GM18520 (cell line): ENCODE measurements at regions not wholly inside any gene's neighbourhood (a gene's known extent, or its start where the extent isn't known, plus 50 kb on each side); places are given as distances from the start of the nearest gene placed in this dataset.
A peak's percentile ranks its signal among the peaks of the same experiment; 100 is the strongest.

Experiments used
- ATAC-seq: cut with Tn5 transposase; IDR thresholded peaks from one replicate; pipeline ENCODE4 v1.9.1; 2021; ENCODE audit not compliant: unreplicated experiment

DNA sequence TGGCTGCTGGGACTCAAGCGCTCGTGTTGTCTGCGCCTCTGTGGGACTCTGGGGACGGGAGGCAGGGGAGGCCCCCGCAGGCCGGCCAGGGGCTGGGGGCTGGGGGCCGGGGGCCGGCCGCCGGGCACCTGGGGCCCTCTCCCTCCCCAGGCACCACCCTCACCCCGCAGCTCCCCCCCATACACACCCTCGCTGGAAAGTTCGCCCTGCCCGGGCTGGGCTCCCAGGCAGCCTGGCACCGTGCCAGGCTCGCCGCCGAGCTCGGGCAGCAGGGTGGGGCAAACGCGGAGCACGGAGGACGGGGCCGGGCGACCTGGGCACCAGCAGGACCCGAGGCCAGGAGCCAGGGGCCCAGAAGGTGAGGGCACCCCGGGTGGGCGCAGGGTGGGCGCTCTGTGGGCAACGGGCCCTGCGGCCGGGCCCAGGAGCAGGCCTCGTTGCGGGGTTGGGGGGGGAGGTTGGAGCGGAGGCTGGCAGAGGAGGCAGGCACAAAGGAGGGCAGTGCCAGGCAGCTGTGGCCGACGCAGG lies 76.7 kb upstream of the WNT7B start:
- no peak for ATAC-seq

- no peak for ATAC-seq
Measured at GRCh38 chr22:46054091-46055073, 77.4 kb upstream of the WNT7B start.

DNA sequence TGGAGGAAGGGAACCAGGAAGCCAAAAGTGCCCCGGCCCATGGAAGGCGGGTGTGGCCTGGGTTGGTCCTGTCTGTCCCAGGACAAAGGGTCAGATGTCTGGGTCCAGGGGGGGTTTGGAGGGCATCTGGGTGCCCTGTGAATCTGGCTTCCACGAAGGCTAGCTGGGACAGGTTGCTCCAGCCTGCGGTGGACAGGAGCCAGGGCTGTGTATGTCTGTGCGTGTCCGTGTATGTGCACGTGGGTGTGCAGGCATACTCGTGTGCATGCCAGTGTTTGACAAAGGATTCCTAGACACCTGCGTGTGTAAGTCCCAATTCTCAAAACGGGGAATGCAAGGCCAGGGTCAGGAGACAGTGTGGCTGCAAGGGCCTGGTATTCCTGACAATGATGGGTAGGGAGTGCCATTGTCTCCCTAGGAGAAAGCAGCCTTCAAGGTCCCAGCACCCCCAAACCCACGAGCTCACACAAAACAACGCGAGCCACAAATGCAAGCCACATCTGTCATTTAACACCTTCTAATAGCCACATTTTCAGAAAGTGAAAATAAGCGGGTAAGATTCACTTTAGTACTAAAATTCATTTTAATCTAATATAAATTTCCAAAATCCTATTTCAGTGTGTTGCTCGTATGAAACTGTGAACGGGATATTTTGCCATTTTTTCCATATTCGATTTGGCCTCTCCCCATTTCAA lies 78.4 kb upstream of the WNT7B start:
- ATAC-seq: no peak

GRCh38 chr22:46055911-46056545 lies 79.1 kb upstream of the WNT7B start:
- ATAC-seq: no peak

DNA sequence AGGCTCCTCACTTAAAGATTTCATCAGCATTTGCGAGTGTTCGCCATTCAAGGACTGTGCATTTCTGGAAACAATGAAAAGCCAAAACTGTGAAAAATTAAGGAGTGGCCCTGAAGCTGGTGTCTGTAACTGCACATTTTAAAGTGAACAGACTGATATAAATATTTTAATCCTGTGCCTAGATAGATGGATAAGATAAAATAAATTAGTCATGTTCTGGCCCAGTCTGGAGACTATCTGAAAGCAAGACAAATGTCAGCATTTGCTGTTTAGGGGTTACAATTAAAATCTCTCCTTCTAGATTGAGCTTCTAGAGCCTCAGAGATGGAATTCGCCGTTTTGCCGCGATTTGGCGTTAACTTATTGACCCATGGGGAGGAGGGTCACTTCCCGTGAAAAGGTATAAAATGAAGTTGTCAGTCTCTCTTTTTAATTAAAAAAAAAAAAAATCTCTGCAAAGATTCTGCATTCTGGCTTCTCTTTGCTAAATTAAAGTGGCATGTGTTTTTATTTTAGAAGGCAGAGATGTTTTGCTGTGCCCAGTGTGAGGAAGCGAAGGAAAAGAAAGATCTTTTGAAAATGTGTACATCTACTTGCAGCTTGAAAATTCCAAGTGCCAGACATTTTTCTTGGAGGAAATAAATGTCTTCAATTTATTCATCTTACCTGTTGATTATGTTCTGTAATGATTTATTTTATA lies 79.7 kb upstream of the WNT7B start:
- no peak for ATAC-seq

DNA sequence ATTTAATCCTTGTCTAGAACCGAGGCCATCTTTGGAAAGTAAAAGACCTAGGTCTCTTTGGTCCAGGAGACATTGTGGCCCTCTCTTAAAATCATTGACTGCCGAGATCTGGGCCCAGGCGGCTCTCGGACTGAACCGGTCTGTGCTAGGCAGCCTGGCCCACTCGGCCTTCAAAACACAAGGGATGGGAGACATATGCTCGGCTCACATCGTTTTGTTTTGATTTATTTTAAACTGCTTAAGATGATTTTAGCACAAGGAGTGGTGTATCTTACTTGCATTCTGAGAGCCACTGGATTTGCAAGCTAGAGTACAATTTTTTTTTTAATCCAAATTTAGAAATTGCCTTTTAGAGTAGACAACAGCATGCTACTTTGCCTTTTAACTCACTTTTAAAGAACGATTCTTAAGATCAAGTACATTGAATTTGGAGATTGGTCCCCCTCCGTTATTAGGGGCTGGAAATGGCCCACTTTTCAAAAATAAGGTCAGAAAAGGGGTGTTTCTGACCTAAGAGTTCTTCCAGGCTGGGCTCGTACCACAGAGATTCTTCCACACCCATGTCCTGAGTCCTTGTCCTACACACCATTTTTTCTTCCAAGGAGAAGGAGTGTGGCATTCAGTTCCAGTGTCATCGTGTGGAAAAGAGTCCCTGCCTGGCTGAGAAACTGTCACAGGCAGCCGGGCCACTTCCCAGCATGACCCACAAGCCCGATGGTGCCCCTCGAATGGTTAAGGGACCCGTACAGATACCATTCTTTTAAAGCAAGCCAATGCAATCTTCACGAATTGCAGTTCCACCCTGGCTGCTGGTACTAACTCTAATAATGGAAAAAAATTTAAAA lies 80.5 kb upstream of the WNT7B start:
- ATAC-seq: no peak

DNA sequence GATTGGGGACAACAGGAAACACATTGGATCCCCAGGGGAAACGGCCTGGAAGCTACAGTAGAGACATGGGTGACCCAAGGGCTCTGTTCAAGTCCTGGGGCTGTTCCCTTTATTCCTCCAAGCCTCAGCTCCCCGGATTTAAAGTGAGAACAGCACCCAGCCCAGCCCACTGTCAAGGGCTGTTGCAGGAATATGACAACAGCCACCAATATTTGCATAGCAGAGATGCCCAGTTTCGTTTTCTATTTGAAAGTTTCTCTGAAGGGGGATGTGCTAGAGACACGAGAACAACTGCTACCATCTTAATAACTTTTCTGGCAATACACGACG lies 81.1 kb upstream of the WNT7B start:
- peak; percentile 70 for ATAC-seq

- ATAC-seq: no peak
Measured at GRCh38 chr22:46058591-46059519, 81.9 kb upstream of the WNT7B start.

- no peak for ATAC-seq
Measured at GRCh38 chr22:46060292-46061123, 83.5 kb upstream of the WNT7B start.

DNA sequence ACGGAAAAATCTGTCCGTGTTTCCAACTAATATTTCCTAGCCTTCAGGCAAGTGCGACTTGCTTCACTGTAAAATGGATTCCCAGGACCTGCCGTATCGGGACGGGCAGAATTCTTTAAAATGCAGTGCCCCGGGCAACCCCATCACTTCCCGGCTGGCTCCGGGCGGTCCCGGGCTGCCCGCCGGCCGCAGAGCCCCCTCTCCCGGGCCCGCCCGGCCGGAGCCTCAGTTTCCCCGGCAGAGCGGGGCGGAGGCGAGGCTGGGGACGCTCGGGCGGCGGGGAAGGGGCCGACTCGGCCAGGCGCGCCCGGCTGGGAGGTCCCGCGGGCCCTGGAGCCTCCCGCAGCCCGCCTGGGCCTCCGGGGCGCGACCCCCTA lies 84.2 kb upstream of the WNT7B start:
- ATAC-seq: no peak

GRCh38 chr22:46061501-46062231 lies 84.7 kb upstream of the WNT7B start:
- no peak for ATAC-seq

GRCh38 chr22:46062232-46062615 lies 85.3 kb upstream of the WNT7B start:
- ATAC-seq: no peak

DNA sequence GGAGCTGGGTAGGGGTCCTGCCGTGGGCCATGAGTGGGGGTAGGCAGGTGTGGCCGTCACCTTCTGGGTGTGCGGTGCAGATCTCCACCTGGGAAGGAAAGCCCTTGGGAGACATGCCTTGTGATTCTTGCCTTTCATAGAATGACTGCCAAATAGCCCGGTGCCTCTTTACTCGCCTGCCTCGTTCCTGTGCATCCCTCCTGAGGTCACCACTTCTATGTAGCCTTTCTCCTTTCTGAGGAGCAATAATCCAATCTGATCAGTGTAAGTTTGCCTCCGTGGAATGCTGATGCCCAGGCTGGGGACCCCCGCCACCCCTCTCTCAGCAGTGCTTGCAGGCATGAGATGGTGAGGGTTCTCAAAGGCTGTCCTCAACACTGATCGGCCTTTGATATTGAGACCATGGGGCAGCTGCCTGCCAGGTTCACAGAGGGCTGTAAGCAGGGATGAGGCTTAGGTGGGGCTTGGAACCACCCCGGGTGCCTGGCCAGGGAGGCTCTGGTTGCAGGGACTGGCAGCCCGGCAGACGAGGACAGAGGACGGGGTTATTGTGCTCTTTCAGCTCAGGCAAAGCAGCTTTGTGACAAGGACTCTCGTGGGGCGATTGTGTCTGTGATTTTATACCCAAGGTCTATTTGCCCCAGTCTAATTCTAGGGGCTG lies 86.1 kb upstream of the WNT7B start:
- no peak for ATAC-seq

DNA sequence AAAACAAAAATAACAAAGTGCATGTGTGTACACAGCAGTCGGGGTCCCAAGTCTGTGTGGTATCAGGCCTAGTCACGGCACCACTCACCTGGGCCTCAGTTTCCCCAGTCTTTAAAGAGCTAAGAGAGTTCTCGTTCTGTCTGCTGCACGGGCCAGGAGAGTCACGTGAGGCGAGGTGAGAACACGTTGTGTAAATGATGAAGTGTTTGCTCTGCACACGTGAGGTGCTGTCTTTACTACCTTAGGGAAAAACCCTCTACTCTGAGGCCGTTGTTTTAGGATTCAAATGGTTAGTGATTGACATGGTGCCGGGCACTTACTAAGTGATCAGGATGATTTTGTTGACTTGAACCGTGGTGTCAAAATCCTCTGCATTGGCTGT lies 86.5 kb upstream of the PPARA start:
- ATAC-seq: no peak

DNA sequence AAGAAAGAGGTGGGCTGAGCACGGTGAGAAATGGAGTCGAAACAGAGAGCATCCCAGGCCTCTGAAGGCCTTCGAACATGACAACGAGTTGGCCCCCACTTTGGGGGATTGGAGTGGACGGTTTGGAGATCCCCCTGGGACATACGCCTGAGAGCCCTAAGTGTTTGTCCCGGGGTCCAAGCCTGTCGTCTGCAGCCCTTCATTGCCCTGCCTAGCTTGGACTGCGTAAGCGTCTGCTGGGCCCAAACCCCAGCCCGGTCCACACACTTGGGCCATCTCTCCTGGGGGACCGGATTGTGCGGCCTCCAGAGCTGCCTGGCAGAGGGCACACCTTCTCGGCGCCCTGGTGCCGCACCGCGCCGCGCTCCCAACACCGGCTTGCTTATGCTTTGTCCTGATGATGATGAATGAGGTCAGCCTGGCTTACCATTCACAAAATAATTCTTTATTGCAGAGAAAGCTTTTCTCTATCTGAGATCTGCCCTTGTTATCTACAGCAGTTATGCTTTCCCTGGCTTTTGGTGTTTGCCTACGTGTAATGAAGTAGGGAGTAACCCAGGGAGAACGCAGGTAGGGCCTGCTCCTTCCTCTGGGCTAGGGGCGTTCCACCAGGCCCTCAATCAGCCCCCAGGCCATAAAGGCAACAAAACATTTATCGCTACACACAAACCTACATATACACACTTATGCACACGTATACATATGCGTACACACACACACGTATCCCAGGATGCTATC lies 85.9 kb upstream of the PPARA start:
- ATAC-seq: no peak

GRCh38 chr22:46064966-46065666 lies 85.2 kb upstream of the PPARA start:
- no peak for ATAC-seq
